K562 (cell line): ENCODE measurements at regions not wholly inside any gene's neighbourhood (a gene's known extent, or its start where the extent isn't known, plus 50 kb on each side); places are given as distances from the start of the nearest gene placed in this dataset.
"Not testable (repeated sequence)": the region's sequence is repeated elsewhere in the genome, so short reads cannot be mapped to it uniquely, and the experiment has no call there.

Source experiments
- ATF3 ChIP-seq, 2 experiments: fragments of 450-650 bp in 1 of 2; sonication (generic) in 1 of 2; formaldehyde crosslinking in 1 of 2; IDR thresholded peaks in 1 of 2; conservative IDR thresholded peaks in 1 of 2; 2 replicates each; pipeline versions ENCODE4 v1.6.1 to v1.8.1; 2016 to 2023; ENCODE audit warnings: mild to moderate bottlenecking in 2 of 2, moderate library complexity in 2 of 2, inconsistent platforms in 1 of 2, missing genetic modification reagents in 1 of 2
- CTCF ChIP-seq, 3 experiments: IDR thresholded peaks in 2 of 3; conservative IDR thresholded peaks in 1 of 3; 2 replicates each; pipeline ENCODE4 v1.5.1; 2011 to 2012; ENCODE audit warnings: low read length in 3 of 3, mild to moderate bottlenecking in 3 of 3, control low read depth in 2 of 3, improper control_type of control experiment in 1 of 3, inconsistent platforms in 1 of 3, low read depth in 1 of 3, mixed read lengths in 1 of 3, moderate library complexity in 1 of 3; ENCODE audit not compliant: insufficient read depth in 2 of 3
- HIVEP1 ChIP-seq: fragments of 250-450 bp; sonication (Bioruptor Pico); IDR thresholded peaks from 2 replicates; pipeline ENCODE4 v1.4.0; 2020; ENCODE audit warnings: mild to moderate bottlenecking
- PBX2 ChIP-seq, 2 experiments: IDR thresholded peaks in 1 of 2; conservative IDR thresholded peaks in 1 of 2; 2 replicates each; pipeline ENCODE4 v1.6.1; 2016; ENCODE audit warnings: low read depth in 2 of 2, mild to moderate bottlenecking in 1 of 2, missing compliant biosample characterization in 1 of 2, missing genetic modification characterization in 1 of 2, moderate library complexity in 1 of 2
- POLR2A ChIP-seq: fragments of 450-650 bp; conservative IDR thresholded peaks from 2 replicates; pipeline ENCODE4 v1.6.1; 2016
- RCOR1 ChIP-seq, 2 experiments: IDR thresholded peaks; 2 replicates each; pipeline ENCODE4 v1.6.1; 2012; ENCODE audit warnings: low read depth in 2 of 2, low read length in 2 of 2, borderline replicate concordance in 1 of 2, improper control_type of control experiment in 1 of 2
- TARDBP ChIP-seq: fragments of 450-650 bp; IDR thresholded peaks from 2 replicates; pipeline ENCODE4 v1.6.1; 2016
- ZNF644 ChIP-seq: fragments of 200-800 bp; sonication (Bioruptor generic); IDR thresholded peaks from 2 replicates; pipeline ENCODE4 v1.6.1; 2016; ENCODE audit warnings: low read depth, missing genetic modification characterization, missing compliant biosample characterization
- ZSCAN29 ChIP-seq: fragments of 450-650 bp; IDR thresholded peaks from 2 replicates; pipeline ENCODE4 v1.6.1; 2017
- TF ChIP-seq, protein P1 (sequence below), 2 experiments: fragments of 450-650 bp; formaldehyde crosslinking in 1 of 2; IDR thresholded peaks; 2 replicates each; pipeline versions ENCODE4 v1.4.0 to v1.6.1; 2014 to 2020; ENCODE audit warnings: mild to moderate bottlenecking in 2 of 2, borderline replicate concordance in 1 of 2, low read depth in 1 of 2
- TF ChIP-seq, protein P2 (sequence below): sonication (generic); formaldehyde crosslinking; IDR thresholded peaks from 2 replicates; pipeline ENCODE4 v1.9.0; 2022; ENCODE audit warnings: mild to moderate bottlenecking, missing genetic modification reagents

DNA sequence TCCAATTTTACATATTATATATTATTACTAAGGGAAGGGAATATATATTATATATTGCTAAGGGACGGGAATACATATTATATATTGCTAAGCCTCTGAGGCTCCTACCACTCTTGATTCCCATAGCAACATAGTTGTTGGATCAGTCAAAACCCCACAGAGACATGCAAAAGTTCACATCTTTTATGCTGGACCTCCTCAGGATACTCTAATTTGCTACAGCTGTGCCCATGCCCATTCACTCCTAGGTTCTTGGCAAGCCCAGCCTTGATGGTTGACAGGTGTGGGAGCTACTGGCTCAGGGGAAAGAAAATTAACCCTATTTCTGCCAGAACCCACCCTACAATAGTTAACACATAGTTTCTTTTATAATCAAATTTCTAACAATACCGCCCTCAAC, 84.6 kb upstream of the POMZP3 start:
- not testable (repeated sequence) for TF ChIP-seq TARDBP; ZNF644 (tag); PBX2 (CRISPR knock-in tag; IDR thresholded peaks at IDR 0.05; ENCODE audit: low read depth); PBX2 (tag; conservative IDR thresholded peaks at IDR 0.05; ENCODE audit: low read depth); ATF3 (IDR thresholded peaks at IDR 0.05); ATF3 (CRISPR knock-in tag; conservative IDR thresholded peaks at IDR 0.05); RCOR1 (IDR thresholded peaks at IDR 0.05; ENCODE audit: borderline replicate concordance in 1 of 2, low read depth in 2 of 2, low read length in 2 of 2); CTCF (IDR thresholded peaks at IDR 0.05 in 2 of 3, conservative IDR thresholded peaks at IDR 0.05 in 1 of 3; ENCODE audit: insufficient read depth in 2 of 3, low read depth in 1 of 3, low read length in 3 of 3); POLR2A; HIVEP1 (CRISPR knock-in tag); ZSCAN29
- TF ChIP-seq, protein P1, sequence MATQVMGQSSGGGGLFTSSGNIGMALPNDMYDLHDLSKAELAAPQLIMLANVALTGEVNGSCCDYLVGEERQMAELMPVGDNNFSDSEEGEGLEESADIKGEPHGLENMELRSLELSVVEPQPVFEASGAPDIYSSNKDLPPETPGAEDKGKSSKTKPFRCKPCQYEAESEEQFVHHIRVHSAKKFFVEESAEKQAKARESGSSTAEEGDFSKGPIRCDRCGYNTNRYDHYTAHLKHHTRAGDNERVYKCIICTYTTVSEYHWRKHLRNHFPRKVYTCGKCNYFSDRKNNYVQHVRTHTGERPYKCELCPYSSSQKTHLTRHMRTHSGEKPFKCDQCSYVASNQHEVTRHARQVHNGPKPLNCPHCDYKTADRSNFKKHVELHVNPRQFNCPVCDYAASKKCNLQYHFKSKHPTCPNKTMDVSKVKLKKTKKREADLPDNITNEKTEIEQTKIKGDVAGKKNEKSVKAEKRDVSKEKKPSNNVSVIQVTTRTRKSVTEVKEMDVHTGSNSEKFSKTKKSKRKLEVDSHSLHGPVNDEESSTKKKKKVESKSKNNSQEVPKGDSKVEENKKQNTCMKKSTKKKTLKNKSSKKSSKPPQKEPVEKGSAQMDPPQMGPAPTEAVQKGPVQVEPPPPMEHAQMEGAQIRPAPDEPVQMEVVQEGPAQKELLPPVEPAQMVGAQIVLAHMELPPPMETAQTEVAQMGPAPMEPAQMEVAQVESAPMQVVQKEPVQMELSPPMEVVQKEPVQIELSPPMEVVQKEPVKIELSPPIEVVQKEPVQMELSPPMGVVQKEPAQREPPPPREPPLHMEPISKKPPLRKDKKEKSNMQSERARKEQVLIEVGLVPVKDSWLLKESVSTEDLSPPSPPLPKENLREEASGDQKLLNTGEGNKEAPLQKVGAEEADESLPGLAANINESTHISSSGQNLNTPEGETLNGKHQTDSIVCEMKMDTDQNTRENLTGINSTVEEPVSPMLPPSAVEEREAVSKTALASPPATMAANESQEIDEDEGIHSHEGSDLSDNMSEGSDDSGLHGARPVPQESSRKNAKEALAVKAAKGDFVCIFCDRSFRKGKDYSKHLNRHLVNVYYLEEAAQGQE (IDR thresholded peaks at IDR 0.05; ENCODE audit: borderline replicate concordance), result not testable (repeated sequence)
- TF ChIP-seq, protein P1 (CRISPR knock-in tag; IDR thresholded peaks at IDR 0.05; ENCODE audit: low read depth), result not testable (repeated sequence)
- TF ChIP-seq, protein P2, sequence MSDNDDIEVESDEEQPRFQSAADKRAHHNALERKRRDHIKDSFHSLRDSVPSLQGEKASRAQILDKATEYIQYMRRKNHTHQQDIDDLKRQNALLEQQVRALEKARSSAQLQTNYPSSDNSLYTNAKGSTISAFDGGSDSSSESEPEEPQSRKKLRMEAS (CRISPR knock-in tag), result not testable (repeated sequence)
